ENCODE measurements at regions not wholly inside any gene's neighbourhood (a gene's known extent, or its start where the extent isn't known, plus 50 kb on each side); places are given as distances from the start of the nearest gene placed in this dataset.

DNA sequence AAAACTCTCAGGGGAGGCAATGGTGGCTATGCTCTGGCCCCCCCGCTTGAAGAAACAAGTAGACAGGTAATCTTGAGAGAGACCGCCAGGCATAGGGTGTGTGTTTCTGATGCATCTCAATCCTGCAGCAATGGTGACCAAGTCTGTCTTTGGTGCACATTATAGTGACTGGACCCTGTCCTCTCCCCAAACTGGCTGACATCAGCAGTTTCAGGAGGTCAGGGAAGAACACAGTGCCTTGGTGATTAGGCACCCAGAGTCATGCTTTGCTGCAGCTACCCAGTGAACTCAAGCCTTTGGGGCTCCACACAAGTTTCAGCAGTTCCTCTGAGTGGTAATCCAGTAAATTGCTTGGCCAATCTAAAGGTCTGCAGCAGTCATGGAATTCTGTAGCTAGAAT is 318.3 kb downstream of the SPIN4 start:
- Mint-ChIP-seq H3K4me1 (no peaks in the 10 kb centered on the region), H3K9me3 (peaks cover 66% of the 10 kb centered on the region), H3K36me3 (peaks cover 26% of the 10 kb centered on the region), H3K4me3 (no peak overlapping the region), H3K27ac (no peak overlapping the region), H3K27me3 (ENCODE audit: low read depth) (no peaks in the 10 kb centered on the region)
- ChIA-PET CTCF (no interaction called here), POLR2A (no interaction called here)
- no peak for TF ChIP-seq TP53 (CRISPR knock-in tag; IDR thresholded peaks at IDR 0.05)
- no peak for TF ChIP-seq OVOL2 (CRISPR knock-in tag; IDR thresholded peaks at IDR 0.05; ENCODE audit: borderline replicate concordance)
- no peak for TF ChIP-seq TEAD4 (CRISPR knock-in tag; IDR thresholded peaks at IDR 0.05)
- no peak for TF ChIP-seq SMAD3 (CRISPR knock-in tag; IDR thresholded peaks at IDR 0.05; ENCODE audit: borderline replicate concordance)
- TF ChIP-seq ETV6 (CRISPR knock-in tag; IDR thresholded peaks at IDR 0.05), result no peak
- no peak for TF ChIP-seq ZNF219 (CRISPR knock-in tag; IDR thresholded peaks at IDR 0.05; ENCODE audit: borderline replicate concordance)
- TF ChIP-seq USF2 (CRISPR knock-in tag; IDR thresholded peaks at IDR 0.05), result no peak
- TF ChIP-seq MXD4 (CRISPR knock-in tag; IDR thresholded peaks at IDR 0.05; ENCODE audit: borderline replicate concordance), result no peak
- no peak for TF ChIP-seq SOX15 (CRISPR knock-in tag; IDR thresholded peaks at IDR 0.05)
- TF ChIP-seq, protein P1, sequence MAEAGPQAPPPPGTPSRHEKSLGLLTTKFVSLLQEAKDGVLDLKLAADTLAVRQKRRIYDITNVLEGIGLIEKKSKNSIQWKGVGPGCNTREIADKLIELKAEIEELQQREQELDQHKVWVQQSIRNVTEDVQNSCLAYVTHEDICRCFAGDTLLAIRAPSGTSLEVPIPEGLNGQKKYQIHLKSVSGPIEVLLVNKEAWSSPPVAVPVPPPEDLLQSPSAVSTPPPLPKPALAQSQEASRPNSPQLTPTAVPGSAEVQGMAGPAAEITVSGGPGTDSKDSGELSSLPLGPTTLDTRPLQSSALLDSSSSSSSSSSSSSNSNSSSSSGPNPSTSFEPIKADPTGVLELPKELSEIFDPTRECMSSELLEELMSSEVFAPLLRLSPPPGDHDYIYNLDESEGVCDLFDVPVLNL (CRISPR knock-in tag; IDR thresholded peaks at IDR 0.05; ENCODE audit: borderline replicate concordance, low read depth), result no peak
- ATAC-seq (no peak), DNase-seq (ENCODE audit: low spot score) (no peak)

GRCh38 chrX:63013549-63013948 is 337.6 kb downstream of the SPIN4 start:
- Mint-ChIP-seq H3K9me3 (peaks cover 58% of the 10 kb centered on the region), H3K4me1 (no peaks in the 10 kb centered on the region), H3K27ac (no peak overlapping the region), H3K36me3 (peaks cover 24% of the 10 kb centered on the region), H3K4me3 (no peak overlapping the region), H3K27me3 (ENCODE audit: low read depth) (no peaks in the 10 kb centered on the region; the same call in none of the 2 replicates)
- ATAC-seq (no peak), DNase-seq (ENCODE audit: low spot score) (no peak)
- ChIA-PET POLR2A (no interaction called here), CTCF (no interaction called here)
- TF ChIP-seq ATF1 (CRISPR knock-in tag; IDR thresholded peaks at IDR 0.05), result no peak
- TF ChIP-seq NFATC4 (CRISPR knock-in tag; IDR thresholded peaks at IDR 0.05), result no peak
- no peak for TF ChIP-seq ZNF121 (CRISPR knock-in tag; IDR thresholded peaks at IDR 0.05)
- TF ChIP-seq, protein P2, sequence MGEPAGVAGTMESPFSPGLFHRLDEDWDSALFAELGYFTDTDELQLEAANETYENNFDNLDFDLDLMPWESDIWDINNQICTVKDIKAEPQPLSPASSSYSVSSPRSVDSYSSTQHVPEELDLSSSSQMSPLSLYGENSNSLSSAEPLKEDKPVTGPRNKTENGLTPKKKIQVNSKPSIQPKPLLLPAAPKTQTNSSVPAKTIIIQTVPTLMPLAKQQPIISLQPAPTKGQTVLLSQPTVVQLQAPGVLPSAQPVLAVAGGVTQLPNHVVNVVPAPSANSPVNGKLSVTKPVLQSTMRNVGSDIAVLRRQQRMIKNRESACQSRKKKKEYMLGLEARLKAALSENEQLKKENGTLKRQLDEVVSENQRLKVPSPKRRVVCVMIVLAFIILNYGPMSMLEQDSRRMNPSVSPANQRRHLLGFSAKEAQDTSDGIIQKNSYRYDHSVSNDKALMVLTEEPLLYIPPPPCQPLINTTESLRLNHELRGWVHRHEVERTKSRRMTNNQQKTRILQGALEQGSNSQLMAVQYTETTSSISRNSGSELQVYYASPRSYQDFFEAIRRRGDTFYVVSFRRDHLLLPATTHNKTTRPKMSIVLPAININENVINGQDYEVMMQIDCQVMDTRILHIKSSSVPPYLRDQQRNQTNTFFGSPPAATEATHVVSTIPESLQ (CRISPR knock-in tag; IDR thresholded peaks at IDR 0.05), result no peak
- TF ChIP-seq ZNF532 (CRISPR knock-in tag; IDR thresholded peaks at IDR 0.05; ENCODE audit: borderline replicate concordance), result no peak
- TF ChIP-seq FOXK1 (CRISPR knock-in tag; IDR thresholded peaks at IDR 0.05), result no peak

DNA sequence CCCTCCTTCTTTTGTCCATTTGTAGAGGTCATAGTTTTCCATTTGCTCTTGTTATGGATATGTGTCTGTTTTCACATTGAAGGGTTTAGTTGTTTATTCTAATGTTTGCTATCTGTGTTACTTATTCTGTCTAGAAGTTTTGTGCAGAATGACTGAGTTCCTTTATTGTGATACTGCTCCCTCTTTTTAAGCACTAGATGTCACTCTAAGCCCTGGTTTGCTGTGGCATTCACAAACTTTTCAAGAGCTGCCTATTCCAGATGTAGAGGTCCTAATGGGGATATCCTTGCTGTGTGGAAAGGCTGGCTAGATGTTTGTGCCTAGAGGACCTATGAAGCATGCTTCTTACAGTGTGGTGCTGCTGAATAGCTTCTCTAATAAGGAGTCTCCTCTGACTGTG is 338.6 kb downstream of the SPIN4 start:
- CTCF ChIA-PET, result no interaction called here
- DNase-seq (ENCODE audit: low spot score), result no peak
- Mint-ChIP-seq H3K9me3 (peaks cover 64% of the 10 kb centered on the region), H3K27me3 (ENCODE audit: low read depth) (no peaks in the 10 kb centered on the region; the same call in none of the 2 replicates), H3K4me1 (no peaks in the 10 kb centered on the region), H3K36me3 (peaks cover 24% of the 10 kb centered on the region), H3K27ac (no peak overlapping the region), H3K4me3 (no peak overlapping the region)
- POLR2A ChIA-PET, result no interaction called here
- no peak for ATAC-seq
- TF ChIP-seq GRHL2 (CRISPR knock-in tag; IDR thresholded peaks at IDR 0.05; ENCODE audit: insufficient replicate concordance, severe bottlenecking) (no peak), KAT7 (CRISPR knock-in tag; IDR thresholded peaks at IDR 0.05; ENCODE audit: borderline replicate concordance) (no peak), JAZF1 (CRISPR knock-in tag; IDR thresholded peaks at IDR 0.05) (no peak), SMAD4 (CRISPR knock-in tag; IDR thresholded peaks at IDR 0.05) (no peak), SP1 (CRISPR knock-in tag; conservative IDR thresholded peaks at IDR 0.05) (no peak), IRF1 (CRISPR knock-in tag; IDR thresholded peaks at IDR 0.05) (no peak), NFATC4 (CRISPR knock-in tag; IDR thresholded peaks at IDR 0.05) (no peak)
- TF ChIP-seq, protein P3, sequence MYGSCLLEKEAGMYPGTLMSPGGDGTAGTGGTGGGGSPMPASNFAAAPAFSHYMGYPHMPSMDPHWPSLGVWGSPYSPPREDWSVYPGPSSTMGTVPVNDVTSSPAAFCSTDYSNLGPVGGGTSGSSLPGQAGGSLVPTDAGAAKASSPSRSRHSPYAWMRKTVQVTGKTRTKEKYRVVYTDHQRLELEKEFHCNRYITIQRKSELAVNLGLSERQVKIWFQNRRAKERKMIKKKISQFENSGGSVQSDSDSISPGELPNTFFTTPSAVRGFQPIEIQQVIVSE (CRISPR knock-in tag; IDR thresholded peaks at IDR 0.05; ENCODE audit: borderline replicate concordance), result no peak
- TF ChIP-seq, protein P4, sequence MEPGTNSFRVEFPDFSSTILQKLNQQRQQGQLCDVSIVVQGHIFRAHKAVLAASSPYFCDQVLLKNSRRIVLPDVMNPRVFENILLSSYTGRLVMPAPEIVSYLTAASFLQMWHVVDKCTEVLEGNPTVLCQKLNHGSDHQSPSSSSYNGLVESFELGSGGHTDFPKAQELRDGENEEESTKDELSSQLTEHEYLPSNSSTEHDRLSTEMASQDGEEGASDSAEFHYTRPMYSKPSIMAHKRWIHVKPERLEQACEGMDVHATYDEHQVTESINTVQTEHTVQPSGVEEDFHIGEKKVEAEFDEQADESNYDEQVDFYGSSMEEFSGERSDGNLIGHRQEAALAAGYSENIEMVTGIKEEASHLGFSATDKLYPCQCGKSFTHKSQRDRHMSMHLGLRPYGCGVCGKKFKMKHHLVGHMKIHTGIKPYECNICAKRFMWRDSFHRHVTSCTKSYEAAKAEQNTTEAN (CRISPR knock-in tag; IDR thresholded peaks at IDR 0.05), result no peak
